Loucy (cell line): ENCODE measurements at regions not wholly inside any gene's neighbourhood (a gene's known extent, or its start where the extent isn't known, plus 50 kb on each side); places are given as distances from the start of the nearest gene placed in this dataset.

ENCODE experiments used
- H2AFZ ChIP-seq: fragments of 200-600 bp; sonication (generic); 2 replicates; pipeline ENCODE4 v1.6.0; 2016; ENCODE audit warnings: antibody characterized with exemption, mild to moderate bottlenecking, low read length, moderate library complexity
- H3F3A ChIP-seq: fragments of 200-600 bp; 2 replicates; pipeline ENCODE4 v1.6.0; 2016; ENCODE audit warnings: antibody characterized with exemption, low read depth, mild to moderate bottlenecking
- H3K27me3 ChIP-seq: fragments of 200-600 bp; sonication (generic); 2 replicates; pipeline ENCODE4 v1.6.1; 2014; ENCODE audit warnings: low read length, mild to moderate bottlenecking; ENCODE audit not compliant: insufficient read depth, poor library complexity, severe bottlenecking
- H3K36me3 ChIP-seq: fragments of 200-600 bp; sonication (generic); 2 replicates; pipeline ENCODE4 v1.6.1; 2016; ENCODE audit warnings: low read length; ENCODE audit not compliant: insufficient read depth
- H3K4me1 ChIP-seq: fragments of 200-600 bp; sonication (generic); 2 replicates; pipeline ENCODE4 v1.5.1; 2014; ENCODE audit warnings: low read length, mild to moderate bottlenecking; ENCODE audit not compliant: insufficient read depth, poor library complexity, severe bottlenecking
- H3K4me2 ChIP-seq: fragments of 200-600 bp; sonication (generic); 2 replicates; pipeline ENCODE4 v1.6.0; 2014; ENCODE audit warnings: antibody characterized with exemption, low read length, low read depth, mild to moderate bottlenecking; ENCODE audit not compliant: poor library complexity, severe bottlenecking
- H3K4me3 ChIP-seq: fragments of 200-600 bp; sonication (generic); 2 replicates; pipeline ENCODE4 v1.5.1; 2014; ENCODE audit warnings: low read length, mild to moderate bottlenecking, mixed read lengths; ENCODE audit not compliant: poor library complexity, severe bottlenecking
- H3K79me2 ChIP-seq: fragments of 200-600 bp; sonication (generic); 2 replicates; pipeline ENCODE4 v1.6.1; 2014; ENCODE audit warnings: low read length; ENCODE audit not compliant: insufficient read depth
- H3K9ac ChIP-seq: fragments of 200-600 bp; sonication (generic); 2 replicates; pipeline ENCODE4 v1.6.0; 2014; ENCODE audit warnings: mild to moderate bottlenecking, low read depth, low read length, moderate library complexity; ENCODE audit not compliant: poor library complexity, severe bottlenecking
- H3K9me2 ChIP-seq: fragments of 200-600 bp; sonication (generic); replicated peaks from 2 replicates; pipeline ENCODE4 v1.6.1; 2016; ENCODE audit warnings: low read depth, low read length, mixed read lengths
- H3K9me3 ChIP-seq: fragments of 200-600 bp; sonication (generic); 2 replicates; pipeline ENCODE4 v1.6.1; 2014; ENCODE audit warnings: mild to moderate bottlenecking, antibody characterized with exemption, low read length, low read depth; ENCODE audit not compliant: insufficient read depth
- H4K20me1 ChIP-seq: fragments of 200-600 bp; sonication (generic); 2 replicates; pipeline ENCODE4 v1.6.0; 2014; ENCODE audit warnings: antibody characterized with exemption, low read length, mild to moderate bottlenecking; ENCODE audit not compliant: insufficient read depth, poor library complexity, severe bottlenecking
- CTCF ChIP-seq: fragments of 200-600 bp; sonication (generic); conservative IDR thresholded peaks from 2 replicates; pipeline ENCODE4 v1.5.1; 2014; ENCODE audit warnings: mild to moderate bottlenecking, antibody characterized with exemption, low read length
- EZH2phosphoT487 ChIP-seq: fragments of 200-600 bp; IDR thresholded peaks from 2 replicates; pipeline ENCODE4 v1.6.1; 2018; ENCODE audit warnings: antibody characterized with exemption, mild to moderate bottlenecking, moderate library complexity, borderline replicate concordance

GRCh38 chr6:9783567-9783966, 631.3 kb downstream of the TFAP2A start:
- Histone ChIP-seq H2AFZ (no peak overlapping the region), H3K4me1 (no peaks in the 10 kb centered on the region), H3K79me2 (no peaks in the 10 kb centered on the region)

GRCh38 chr6:9766240-9766915, 648.5 kb downstream of the TFAP2A start:
- Histone ChIP-seq H3K36me3 (no peaks in the 10 kb centered on the region), H3K4me2 (no peak overlapping the region), H3K4me1 (no peaks in the 10 kb centered on the region), H3K4me3 (no peak overlapping the region), H3K79me2 (no peaks in the 10 kb centered on the region), H3K9ac (no peak overlapping the region), H3K27me3 (no peaks in the 10 kb centered on the region), H2AFZ (no peak overlapping the region), H4K20me1 (no peaks in the 10 kb centered on the region), H3F3A (no peaks in the 10 kb centered on the region), H3K9me2 (no peaks in the 10 kb centered on the region), H3K9me3 (no peaks in the 10 kb centered on the region)
- TF ChIP-seq CTCF (no peak), EZH2phosphoT487 (no peak)

More at GRCh38 chr6:9783567-9783966, 631.3 kb downstream of the TFAP2A start:
- Histone ChIP-seq H3K9ac (no peak overlapping the region), H3K36me3 (no peaks in the 10 kb centered on the region), H4K20me1 (no peaks in the 10 kb centered on the region), H3K9me3 (no peaks in the 10 kb centered on the region), H3K27me3 (no peaks in the 10 kb centered on the region), H3F3A (no peaks in the 10 kb centered on the region), H3K4me3 (no peak overlapping the region), H3K9me2 (no peaks in the 10 kb centered on the region), H3K4me2 (no peak overlapping the region)
- TF ChIP-seq EZH2phosphoT487, result no peak
- TF ChIP-seq CTCF, result no peak

GRCh38 chr6:9761220-9761619, 653.7 kb downstream of the TFAP2A start:
- H3K27me3 ChIP-seq, result no peaks in the 10 kb centered on the region

More at GRCh38 chr6:9761220-9761619, 653.7 kb downstream of the TFAP2A start:
- no peaks in the 10 kb centered on the region for H3K9me3 ChIP-seq
- no peak overlapping the region for H2AFZ ChIP-seq
- no peaks in the 10 kb centered on the region for H3F3A ChIP-seq
- no peak overlapping the region for H3K4me3 ChIP-seq
- no peaks in the 10 kb centered on the region for H3K36me3 ChIP-seq
- H3K9ac ChIP-seq, result no peak overlapping the region
- no peaks in the 10 kb centered on the region for H3K4me1 ChIP-seq
- no peaks in the 10 kb centered on the region for H4K20me1 ChIP-seq
- no peaks in the 10 kb centered on the region for H3K9me2 ChIP-seq
- no peak overlapping the region for H3K4me2 ChIP-seq
- TF ChIP-seq EZH2phosphoT487, result no peak
- TF ChIP-seq CTCF, result no peak
- H3K79me2 ChIP-seq, result no peaks in the 10 kb centered on the region
